Ovary (tissue), 7 donors: ENCODE measurements at regions not wholly inside any gene's neighbourhood (a gene's known extent, or its start where the extent isn't known, plus 50 kb on each side); places are given as distances from the start of the nearest gene placed in this dataset.

Experiments used
- DNase-seq, 5 donors: peaks; one replicate each; pipeline ENCODE4 v3.0.0-alpha.2; 2019 to 2020
- H3K27ac ChIP-seq, 2 donors: fragments of 200-600 bp; one replicate each; pipeline versions ENCODE4 v1.5.1 to v1.8.0; 2019 to 2022
- H3K27me3 ChIP-seq: fragments of 200-600 bp; one replicate; pipeline ENCODE4 v1.8.0; 2022
- H3K36me3 ChIP-seq: fragments of 200-600 bp; sonication (generic); one replicate; pipeline ENCODE4 v1.5.1; 2019
- H3K4me1 ChIP-seq: one replicate; pipeline ENCODE4 v1.8.1; 2013; ENCODE audit warnings: mild to moderate bottlenecking, moderate library complexity; ENCODE audit not compliant: insufficient read depth
- H3K4me3 ChIP-seq: fragments of 200-600 bp; sonication (generic); one replicate; pipeline ENCODE4 v1.5.1; 2017
- H3K9me3 ChIP-seq, 2 donors: fragments of 200-600 bp in 1 of 2; sonication (generic) in 1 of 2; one replicate each; pipeline versions ENCODE4 v1.5.1 to v1.8.1; 2013 to 2019; ENCODE audit warnings: mild to moderate bottlenecking in 1 of 2, moderate library complexity in 1 of 2
- CTCF ChIP-seq, 3 donors: fragments of 450-650 bp in 2 of 3; fragments of 200-600 bp in 1 of 3; IDR thresholded peaks; one replicate each; pipeline versions ENCODE4 v1.5.1 to v1.8.0; 2016 to 2022; ENCODE audit warnings: antibody characterized with exemption in 3 of 3, mild to moderate bottlenecking in 1 of 3
- EP300 ChIP-seq: sonication (generic); formaldehyde crosslinking; IDR thresholded peaks from one replicate; pipeline ENCODE4 v1.6.1; 2017; ENCODE audit warnings: antibody characterized with exemption
- POLR2A ChIP-seq: fragments of 450-650 bp; IDR thresholded peaks from one replicate; pipeline ENCODE4 v1.6.1; 2017; ENCODE audit warnings: antibody characterized with exemption, mild to moderate bottlenecking, moderate library complexity
- WGBS, 3 donors: extraction: QIAGEN DNeasy Blood & Tissue Kit in 1 of 3; methylation state at CpG; one replicate each; pipeline versions ENCODE4 v1.1.5 to v1.1.7; 2013 to 2017; 5-methylcytosine and 5-hydroxymethylcytosine counted together
- intact Hi-C, 4 donors: fragments of 100-400 bp; cut with DNase I; formaldehyde crosslinking; loops; one replicate each; pipeline versions ENCODE4 v1.11.0 to v1.15.1; 2022 to 2023
- donor health status: DM: no; HTN: no; CAD: no; lungs with moderate emphysema.
- donor health status: DM: no; HTN: no; CAD: no.
- donor health status: Bipolar disorder and iron deficiency.
- donor health status: DM: no; HTN: no; CAD: no.
- donor health status: DM: yes; HTN: yes; CAD: no.

- no peak for DNase-seq
- 46 to 78% (median 66%) methylated on average over 1 of the region's 1 CpG for WGBS, 3 donors
- Histone ChIP-seq H3K4me3 (no peak overlapping the region), H3K27ac (no peak overlapping the region), H3K36me3 (no peaks in the 10 kb centered on the region), H3K4me1 (no peaks in the 10 kb centered on the region), H3K27me3 (no peaks in the 10 kb centered on the region), H3K9me3 (no peaks in the 10 kb centered on the region)
- intact Hi-C loops: no loop called here
- TF ChIP-seq EP300: no peak
- no peak for TF ChIP-seq CTCF (IDR thresholded peaks at IDR 0.05)
- no peak for TF ChIP-seq POLR2A
Measured at GRCh38 chr14:27056586-27056985, 458.8 kb upstream of the NOVA1 start.

- no peaks in the 10 kb centered on the region for H3K36me3 ChIP-seq
- no peak overlapping the region for H3K4me3 ChIP-seq
- H3K27ac ChIP-seq: no peak overlapping the region
- H3K4me1 ChIP-seq: no peaks in the 10 kb centered on the region
- no peaks in the 10 kb centered on the region for H3K9me3 ChIP-seq
- H3K27me3 ChIP-seq: no peaks in the 10 kb centered on the region
- DNase-seq: no peak
- intact Hi-C loops: no loop called here
- no peak for TF ChIP-seq POLR2A
- TF ChIP-seq EP300: no peak
- no peak for TF ChIP-seq CTCF (IDR thresholded peaks at IDR 0.05)
- WGBS, 3 donors: 80 to 88% (median 81%) methylated on average over 2 of the region's 2 CpGs
Measured at GRCh38 chr14:27061299-27061698, 463.5 kb upstream of the NOVA1 start.

- Histone ChIP-seq H3K4me3 (no peak overlapping the region), H3K9me3 (no peaks in the 10 kb centered on the region), H3K27ac (no peak overlapping the region), H3K4me1 (no peaks in the 10 kb centered on the region), H3K36me3 (no peaks in the 10 kb centered on the region), H3K27me3 (no peaks in the 10 kb centered on the region)
- no peak for DNase-seq
- intact Hi-C loops: no loop called here
- TF ChIP-seq CTCF (IDR thresholded peaks at IDR 0.05) (no peak), EP300 (no peak), POLR2A (no peak)
Measured at GRCh38 chr14:27063959-27064358, 466.1 kb upstream of the NOVA1 start.

GRCh38 chr14:27065886-27066285 is 468.1 kb upstream of the NOVA1 start:
- intact Hi-C loops: no loop called here
- H3K4me1 ChIP-seq: no peaks in the 10 kb centered on the region
- H3K4me3 ChIP-seq: no peak overlapping the region
- H3K9me3 ChIP-seq: no peaks in the 10 kb centered on the region
- H3K27ac ChIP-seq: no peak overlapping the region
- no peaks in the 10 kb centered on the region for H3K27me3 ChIP-seq
- 38 to 68% (median 45%) methylated on average over 2 of the region's 2 CpGs for WGBS, 3 donors
- H3K36me3 ChIP-seq: no peaks in the 10 kb centered on the region
- no peak for TF ChIP-seq CTCF (IDR thresholded peaks at IDR 0.05)
- TF ChIP-seq EP300: no peak
- TF ChIP-seq POLR2A: no peak
- no peak for DNase-seq

- no peak for DNase-seq
- H3K27ac ChIP-seq: no peak overlapping the region
- H3K4me3 ChIP-seq: no peak overlapping the region
- intact Hi-C loops: no loop called here
- no peaks in the 10 kb centered on the region for H3K9me3 ChIP-seq
- H3K36me3 ChIP-seq: no peaks in the 10 kb centered on the region
- TF ChIP-seq EP300 (no peak), CTCF (IDR thresholded peaks at IDR 0.05) (no peak), POLR2A (no peak)
- WGBS, 3 donors: 85 to 94% (median 90%) methylated on average over 2 of the region's 2 CpGs
- H3K4me1 ChIP-seq: no peaks in the 10 kb centered on the region
- H3K27me3 ChIP-seq: no peaks in the 10 kb centered on the region
Measured at GRCh38 chr14:27067961-27068360, 470.1 kb upstream of the NOVA1 start.
